WTC11 (cell line): ENCODE measurements at regions not wholly inside any gene's neighbourhood (a gene's known extent, or its start where the extent isn't known, plus 50 kb on each side); places are given as distances from the start of the nearest gene placed in this dataset.

Experiments used
- ATAC-seq: fragments of 200-7000 bp; cut with Tn5 transposase; 2 replicates; pipeline ENCODE4 v1.10.0; 2021; ENCODE audit warnings: mild to moderate bottlenecking, moderate library complexity
- CTCF ChIA-PET: fragments of 300-600 bp; sonication (Branson Sonifier 250); formaldehyde crosslinking; loops from one replicate; lab custom pipeline; 2021; ENCODE audit warnings: antibody characterized with exemption; lab: Charles Lee
- POLR2A ChIA-PET: fragments of 350-600 bp; sonication (Branson Sonifier 250); formaldehyde crosslinking; loops from one replicate; lab custom pipeline; 2021; ENCODE audit warnings: antibody characterized with exemption; lab: Charles Lee
- DNase-seq: peaks from one replicate; pipeline ENCODE4 v3.0.0; 2021; ENCODE audit warnings: low spot score
- H3K27ac Mint-ChIP-seq: 2 replicates; pipeline ENCODE4 v1.8.0; 2021; ENCODE audit warnings: mixed read lengths
- H3K27me3 Mint-ChIP-seq: 2 replicates; pipeline ENCODE4 v1.8.0; 2021; ENCODE audit warnings: low read depth, mild to moderate bottlenecking, moderate library complexity, mixed read lengths
- H3K36me3 Mint-ChIP-seq: 2 replicates; pipeline ENCODE4 v1.8.0; 2021; ENCODE audit warnings: mixed read lengths
- H3K4me1 Mint-ChIP-seq: 2 replicates; pipeline ENCODE4 v1.8.0; 2022; ENCODE audit warnings: mixed read lengths
- H3K4me3 Mint-ChIP-seq: 2 replicates; pipeline ENCODE4 v1.8.0; 2021; ENCODE audit warnings: mild to moderate bottlenecking, moderate library complexity, mixed read lengths
- H3K9me3 Mint-ChIP-seq: 2 replicates; pipeline ENCODE4 v1.8.0; 2021; ENCODE audit warnings: mixed read lengths
- ATF1 ChIP-seq: sonication (generic); formaldehyde crosslinking; IDR thresholded peaks from 2 replicates; pipeline ENCODE4 v1.8.1; 2023; ENCODE audit warnings: mild to moderate bottlenecking, moderate library complexity, missing genetic modification reagents
- GTF2I ChIP-seq: fragments of 250-450 bp; sonication (Bioruptor Pico); conservative IDR thresholded peaks from 2 replicates; pipeline ENCODE4 v1.4.0; 2021; ENCODE audit warnings: mild to moderate bottlenecking
- IRF2 ChIP-seq: sonication (generic); formaldehyde crosslinking; IDR thresholded peaks from 2 replicates; pipeline ENCODE4 v1.8.0; 2022; ENCODE audit warnings: low read depth, missing genetic modification reagents, borderline replicate concordance
- KAT7 ChIP-seq: sonication (generic); formaldehyde crosslinking; IDR thresholded peaks from 2 replicates; pipeline ENCODE4 v1.8.1; 2023; ENCODE audit warnings: missing genetic modification reagents, mild to moderate bottlenecking, borderline replicate concordance
- MYBL2 ChIP-seq: sonication (generic); formaldehyde crosslinking; IDR thresholded peaks from 2 replicates; pipeline ENCODE4 v1.8.1; 2023; ENCODE audit warnings: mild to moderate bottlenecking, moderate library complexity, missing genetic modification reagents
- SMAD4 ChIP-seq: sonication (generic); formaldehyde crosslinking; IDR thresholded peaks from 2 replicates; pipeline ENCODE4 v1.8.0; 2022; ENCODE audit warnings: mild to moderate bottlenecking, missing genetic modification reagents
- TCF7 ChIP-seq: sonication (generic); formaldehyde crosslinking; IDR thresholded peaks from 2 replicates; pipeline ENCODE4 v1.8.0; 2022; ENCODE audit warnings: mild to moderate bottlenecking, low read depth, missing genetic modification reagents, moderate library complexity
- TEAD4 ChIP-seq: sonication (generic); formaldehyde crosslinking; IDR thresholded peaks from 2 replicates; pipeline ENCODE4 v1.8.0; 2022; ENCODE audit warnings: mild to moderate bottlenecking, missing genetic modification reagents
- TP53 ChIP-seq: sonication (generic); formaldehyde crosslinking; IDR thresholded peaks from 2 replicates; pipeline ENCODE4 v1.8.1; 2023; ENCODE audit warnings: mild to moderate bottlenecking, missing genetic modification reagents
- ZNF138 ChIP-seq: sonication (generic); formaldehyde crosslinking; conservative IDR thresholded peaks from 2 replicates; pipeline ENCODE4 v1.8.1; 2022; ENCODE audit warnings: mild to moderate bottlenecking, moderate library complexity, missing genetic modification reagents
- ZNF671 ChIP-seq: fragments of 250-450 bp; sonication (Bioruptor Pico); IDR thresholded peaks from 2 replicates; pipeline ENCODE4 v1.8.0; 2021; ENCODE audit warnings: mild to moderate bottlenecking
- TF ChIP-seq, protein P1 (sequence below): sonication (generic); formaldehyde crosslinking; IDR thresholded peaks from 2 replicates; pipeline ENCODE4 v1.8.1; 2023; ENCODE audit warnings: mild to moderate bottlenecking, missing genetic modification reagents
- TF ChIP-seq, protein P2 (sequence below): fragments of 250-450 bp; sonication (Bioruptor Pico); IDR thresholded peaks from 2 replicates; pipeline ENCODE4 v1.8.0; 2021; ENCODE audit warnings: mild to moderate bottlenecking
- TF ChIP-seq, protein P3 (sequence below): fragments of 250-450 bp; sonication (Bioruptor Pico); IDR thresholded peaks from 2 replicates; pipeline ENCODE4 v1.9.0; 2021; ENCODE audit warnings: moderate library complexity, mild to moderate bottlenecking, inconsistent platforms, borderline replicate concordance
- TF ChIP-seq, protein P4 (sequence below): sonication (generic); formaldehyde crosslinking; IDR thresholded peaks from 2 replicates; pipeline ENCODE4 v1.8.1; 2023; ENCODE audit warnings: mild to moderate bottlenecking, missing genetic modification reagents, moderate library complexity
- TF ChIP-seq, protein P5 (sequence below): fragments of 200-600 bp; IDR thresholded peaks from 2 replicates; pipeline ENCODE4 v1.8.0; 2022; ENCODE audit warnings: antibody characterized with exemption
- TF ChIP-seq, protein P6 (sequence below): sonication (generic); formaldehyde crosslinking; IDR thresholded peaks from 2 replicates; pipeline ENCODE4 v1.8.1; 2023; ENCODE audit warnings: mild to moderate bottlenecking, moderate library complexity, missing genetic modification reagents
- TF ChIP-seq, protein P7 (sequence below): sonication (generic); formaldehyde crosslinking; IDR thresholded peaks from 2 replicates; pipeline ENCODE4 v1.8.1; 2023; ENCODE audit warnings: mild to moderate bottlenecking, missing genetic modification reagents, borderline replicate concordance

DNA sequence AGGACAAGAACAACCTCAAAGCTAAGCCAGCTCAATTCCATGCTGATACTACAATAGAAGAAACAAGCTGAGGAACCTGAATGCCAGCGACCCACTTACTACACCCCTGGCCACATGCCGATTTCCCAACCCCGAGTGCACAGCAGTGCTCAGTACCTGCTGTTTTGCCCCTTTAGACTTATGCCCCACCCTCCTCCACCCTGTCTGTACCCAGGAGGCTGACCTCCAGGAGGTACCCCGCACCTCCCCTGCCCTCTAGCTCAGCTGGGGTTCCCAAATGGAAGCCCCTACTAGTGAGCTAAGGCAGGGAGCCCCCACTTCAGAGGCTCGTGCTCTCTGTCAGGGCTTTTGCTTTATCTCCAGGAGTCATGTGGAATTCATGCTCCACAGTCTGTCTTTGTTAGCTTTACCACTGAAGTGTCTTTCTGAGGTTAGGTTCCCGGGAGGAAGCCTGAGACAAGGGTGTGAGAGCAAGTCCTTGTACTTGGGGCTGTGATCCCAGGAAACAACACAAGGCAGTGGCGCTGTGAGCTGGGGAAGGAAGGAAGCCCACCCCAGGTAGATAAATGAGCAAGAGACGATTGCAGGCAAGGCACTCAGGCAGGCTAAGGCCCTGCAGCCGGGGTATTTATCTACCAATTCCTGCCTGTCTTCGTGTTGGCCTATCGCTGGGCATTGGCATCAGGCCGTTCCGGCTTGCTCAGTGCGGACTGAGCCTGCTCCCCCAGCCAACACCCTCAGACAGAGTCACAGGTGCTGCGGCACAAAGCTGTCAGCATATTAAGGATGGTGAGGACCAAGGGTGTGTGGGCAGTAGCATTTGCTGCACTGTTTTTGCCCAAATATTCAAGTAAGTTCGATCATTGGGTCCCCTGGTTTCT is 220.5 kb downstream of the CYP26B1 start (continued):
- TF ChIP-seq, protein P1, sequence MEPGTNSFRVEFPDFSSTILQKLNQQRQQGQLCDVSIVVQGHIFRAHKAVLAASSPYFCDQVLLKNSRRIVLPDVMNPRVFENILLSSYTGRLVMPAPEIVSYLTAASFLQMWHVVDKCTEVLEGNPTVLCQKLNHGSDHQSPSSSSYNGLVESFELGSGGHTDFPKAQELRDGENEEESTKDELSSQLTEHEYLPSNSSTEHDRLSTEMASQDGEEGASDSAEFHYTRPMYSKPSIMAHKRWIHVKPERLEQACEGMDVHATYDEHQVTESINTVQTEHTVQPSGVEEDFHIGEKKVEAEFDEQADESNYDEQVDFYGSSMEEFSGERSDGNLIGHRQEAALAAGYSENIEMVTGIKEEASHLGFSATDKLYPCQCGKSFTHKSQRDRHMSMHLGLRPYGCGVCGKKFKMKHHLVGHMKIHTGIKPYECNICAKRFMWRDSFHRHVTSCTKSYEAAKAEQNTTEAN (CRISPR knock-in tag), result no peak
- TF ChIP-seq, protein P2, sequence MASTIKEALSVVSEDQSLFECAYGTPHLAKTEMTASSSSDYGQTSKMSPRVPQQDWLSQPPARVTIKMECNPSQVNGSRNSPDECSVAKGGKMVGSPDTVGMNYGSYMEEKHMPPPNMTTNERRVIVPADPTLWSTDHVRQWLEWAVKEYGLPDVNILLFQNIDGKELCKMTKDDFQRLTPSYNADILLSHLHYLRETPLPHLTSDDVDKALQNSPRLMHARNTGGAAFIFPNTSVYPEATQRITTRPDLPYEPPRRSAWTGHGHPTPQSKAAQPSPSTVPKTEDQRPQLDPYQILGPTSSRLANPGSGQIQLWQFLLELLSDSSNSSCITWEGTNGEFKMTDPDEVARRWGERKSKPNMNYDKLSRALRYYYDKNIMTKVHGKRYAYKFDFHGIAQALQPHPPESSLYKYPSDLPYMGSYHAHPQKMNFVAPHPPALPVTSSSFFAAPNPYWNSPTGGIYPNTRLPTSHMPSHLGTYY (CRISPR knock-in tag), result no peak
- TF ChIP-seq, protein P3, sequence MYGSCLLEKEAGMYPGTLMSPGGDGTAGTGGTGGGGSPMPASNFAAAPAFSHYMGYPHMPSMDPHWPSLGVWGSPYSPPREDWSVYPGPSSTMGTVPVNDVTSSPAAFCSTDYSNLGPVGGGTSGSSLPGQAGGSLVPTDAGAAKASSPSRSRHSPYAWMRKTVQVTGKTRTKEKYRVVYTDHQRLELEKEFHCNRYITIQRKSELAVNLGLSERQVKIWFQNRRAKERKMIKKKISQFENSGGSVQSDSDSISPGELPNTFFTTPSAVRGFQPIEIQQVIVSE, result no peak
- TF ChIP-seq, protein P4, sequence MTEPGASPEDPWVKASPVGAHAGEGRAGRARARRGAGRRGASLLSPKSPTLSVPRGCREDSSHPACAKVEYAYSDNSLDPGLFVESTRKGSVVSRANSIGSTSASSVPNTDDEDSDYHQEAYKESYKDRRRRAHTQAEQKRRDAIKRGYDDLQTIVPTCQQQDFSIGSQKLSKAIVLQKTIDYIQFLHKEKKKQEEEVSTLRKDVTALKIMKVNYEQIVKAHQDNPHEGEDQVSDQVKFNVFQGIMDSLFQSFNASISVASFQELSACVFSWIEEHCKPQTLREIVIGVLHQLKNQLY (CRISPR knock-in tag), result no peak
- TF ChIP-seq ZNF671 (CRISPR knock-in tag) (no peak), ATF1 (CRISPR knock-in tag) (no peak)
- TF ChIP-seq, protein P5, sequence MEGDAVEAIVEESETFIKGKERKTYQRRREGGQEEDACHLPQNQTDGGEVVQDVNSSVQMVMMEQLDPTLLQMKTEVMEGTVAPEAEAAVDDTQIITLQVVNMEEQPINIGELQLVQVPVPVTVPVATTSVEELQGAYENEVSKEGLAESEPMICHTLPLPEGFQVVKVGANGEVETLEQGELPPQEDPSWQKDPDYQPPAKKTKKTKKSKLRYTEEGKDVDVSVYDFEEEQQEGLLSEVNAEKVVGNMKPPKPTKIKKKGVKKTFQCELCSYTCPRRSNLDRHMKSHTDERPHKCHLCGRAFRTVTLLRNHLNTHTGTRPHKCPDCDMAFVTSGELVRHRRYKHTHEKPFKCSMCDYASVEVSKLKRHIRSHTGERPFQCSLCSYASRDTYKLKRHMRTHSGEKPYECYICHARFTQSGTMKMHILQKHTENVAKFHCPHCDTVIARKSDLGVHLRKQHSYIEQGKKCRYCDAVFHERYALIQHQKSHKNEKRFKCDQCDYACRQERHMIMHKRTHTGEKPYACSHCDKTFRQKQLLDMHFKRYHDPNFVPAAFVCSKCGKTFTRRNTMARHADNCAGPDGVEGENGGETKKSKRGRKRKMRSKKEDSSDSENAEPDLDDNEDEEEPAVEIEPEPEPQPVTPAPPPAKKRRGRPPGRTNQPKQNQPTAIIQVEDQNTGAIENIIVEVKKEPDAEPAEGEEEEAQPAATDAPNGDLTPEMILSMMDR, result no peak

DNA sequence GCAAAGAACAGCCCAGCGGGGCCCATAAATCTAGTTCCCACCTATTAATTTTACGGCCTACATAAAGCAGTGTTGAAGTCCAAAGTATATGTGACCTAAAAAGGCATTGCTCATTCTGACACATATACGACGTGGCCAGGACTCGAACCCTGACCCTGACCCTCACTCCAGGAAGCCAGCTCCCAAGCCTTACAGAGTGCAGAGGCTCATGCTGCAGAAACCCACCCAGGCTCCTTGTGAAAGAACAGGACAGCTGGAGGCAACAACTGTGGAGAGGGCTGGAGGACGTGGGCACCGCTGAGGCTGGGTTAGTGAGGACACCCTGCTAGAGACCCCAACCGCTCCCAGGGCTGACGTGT is 221.6 kb downstream of the CYP26B1 start:
- DNase-seq (no peak), ATAC-seq (no peak)
- H3K36me3 Mint-ChIP-seq, result no peaks in the 10 kb centered on the region
- no peak overlapping the region for H3K27ac Mint-ChIP-seq
- no peaks in the 10 kb centered on the region for H3K27me3 Mint-ChIP-seq
- ChIA-PET CTCF (interaction anchor here (1.2 to 3.4 kb wide), 5 partner anchors 8 to 224 kb away, joined by 3 to 68 read pairs (median 16); partner anchors contain the start of gene CYP26B1), POLR2A (no interaction called here)
- TF ChIP-seq KAT7 (CRISPR knock-in tag) (no peak), IRF2 (CRISPR knock-in tag) (no peak), TCF7 (no peak), GTF2I (CRISPR knock-in tag) (no peak)
- no peaks in the 10 kb centered on the region for H3K4me1 Mint-ChIP-seq
- H3K4me3 Mint-ChIP-seq, result no peak overlapping the region
- H3K9me3 Mint-ChIP-seq, result no peaks in the 10 kb centered on the region

DNA sequence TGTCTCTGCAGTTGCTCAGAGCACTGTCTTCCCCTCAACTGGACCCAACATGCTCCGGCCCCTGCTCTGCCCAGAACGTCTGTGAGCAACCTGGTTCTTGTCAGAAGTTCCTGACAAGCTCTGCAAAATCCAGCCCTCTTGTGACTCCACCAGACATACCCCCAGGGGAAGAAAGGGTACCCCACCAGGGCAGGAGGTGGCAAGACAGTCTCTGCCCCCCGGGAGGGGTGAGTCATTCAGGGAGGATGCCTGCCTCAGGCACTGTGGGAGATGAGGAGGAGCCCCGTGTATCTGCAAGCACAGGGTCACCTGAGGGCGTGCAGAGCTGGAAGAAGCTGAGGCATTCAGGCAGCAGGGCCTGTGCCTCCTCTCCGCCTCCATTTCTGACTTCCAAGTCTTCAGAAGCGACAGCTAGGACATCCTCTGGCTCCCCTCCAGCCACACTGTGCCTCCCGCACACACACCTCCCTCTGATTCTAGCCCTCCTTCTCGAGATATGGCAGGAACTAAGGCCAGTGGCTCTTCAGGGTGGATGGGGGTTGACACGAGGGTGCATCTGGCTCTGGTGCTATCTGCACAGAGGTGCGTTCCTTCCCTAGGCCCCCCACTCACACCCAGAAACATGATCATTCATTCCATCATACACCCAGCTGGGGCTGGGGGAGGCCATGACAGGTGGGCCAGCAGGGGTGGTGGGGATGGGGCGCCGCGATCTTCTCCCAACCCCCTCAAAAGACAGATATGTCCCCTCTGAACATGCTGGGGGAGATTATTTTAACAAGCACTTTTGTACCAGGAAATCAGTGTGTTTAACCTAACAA is 222.2 kb downstream of the CYP26B1 start:
- H3K27me3 Mint-ChIP-seq, result no peaks in the 10 kb centered on the region
- no peak overlapping the region for H3K27ac Mint-ChIP-seq
- H3K4me3 Mint-ChIP-seq, result no peak overlapping the region
- TF ChIP-seq, protein P6, sequence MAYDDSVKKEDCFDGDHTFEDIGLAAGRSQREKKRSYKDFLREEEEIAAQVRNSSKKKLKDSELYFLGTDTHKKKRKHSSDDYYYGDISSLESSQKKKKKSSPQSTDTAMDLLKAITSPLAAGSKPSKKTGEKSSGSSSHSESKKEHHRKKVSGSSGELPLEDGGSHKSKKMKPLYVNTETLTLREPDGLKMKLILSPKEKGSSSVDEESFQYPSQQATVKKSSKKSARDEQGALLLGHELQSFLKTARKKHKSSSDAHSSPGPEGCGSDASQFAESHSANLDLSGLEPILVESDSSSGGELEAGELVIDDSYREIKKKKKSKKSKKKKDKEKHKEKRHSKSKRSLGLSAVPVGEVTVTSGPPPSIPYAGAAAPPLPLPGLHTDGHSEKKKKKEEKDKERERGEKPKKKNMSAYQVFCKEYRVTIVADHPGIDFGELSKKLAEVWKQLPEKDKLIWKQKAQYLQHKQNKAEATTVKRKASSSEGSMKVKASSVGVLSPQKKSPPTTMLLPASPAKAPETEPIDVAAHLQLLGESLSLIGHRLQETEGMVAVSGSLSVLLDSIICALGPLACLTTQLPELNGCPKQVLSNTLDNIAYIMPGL (CRISPR knock-in tag), result no peak
- no peak for TF ChIP-seq SMAD4 (CRISPR knock-in tag)
- TF ChIP-seq TEAD4 (CRISPR knock-in tag), result no peak
- TF ChIP-seq, protein P7, sequence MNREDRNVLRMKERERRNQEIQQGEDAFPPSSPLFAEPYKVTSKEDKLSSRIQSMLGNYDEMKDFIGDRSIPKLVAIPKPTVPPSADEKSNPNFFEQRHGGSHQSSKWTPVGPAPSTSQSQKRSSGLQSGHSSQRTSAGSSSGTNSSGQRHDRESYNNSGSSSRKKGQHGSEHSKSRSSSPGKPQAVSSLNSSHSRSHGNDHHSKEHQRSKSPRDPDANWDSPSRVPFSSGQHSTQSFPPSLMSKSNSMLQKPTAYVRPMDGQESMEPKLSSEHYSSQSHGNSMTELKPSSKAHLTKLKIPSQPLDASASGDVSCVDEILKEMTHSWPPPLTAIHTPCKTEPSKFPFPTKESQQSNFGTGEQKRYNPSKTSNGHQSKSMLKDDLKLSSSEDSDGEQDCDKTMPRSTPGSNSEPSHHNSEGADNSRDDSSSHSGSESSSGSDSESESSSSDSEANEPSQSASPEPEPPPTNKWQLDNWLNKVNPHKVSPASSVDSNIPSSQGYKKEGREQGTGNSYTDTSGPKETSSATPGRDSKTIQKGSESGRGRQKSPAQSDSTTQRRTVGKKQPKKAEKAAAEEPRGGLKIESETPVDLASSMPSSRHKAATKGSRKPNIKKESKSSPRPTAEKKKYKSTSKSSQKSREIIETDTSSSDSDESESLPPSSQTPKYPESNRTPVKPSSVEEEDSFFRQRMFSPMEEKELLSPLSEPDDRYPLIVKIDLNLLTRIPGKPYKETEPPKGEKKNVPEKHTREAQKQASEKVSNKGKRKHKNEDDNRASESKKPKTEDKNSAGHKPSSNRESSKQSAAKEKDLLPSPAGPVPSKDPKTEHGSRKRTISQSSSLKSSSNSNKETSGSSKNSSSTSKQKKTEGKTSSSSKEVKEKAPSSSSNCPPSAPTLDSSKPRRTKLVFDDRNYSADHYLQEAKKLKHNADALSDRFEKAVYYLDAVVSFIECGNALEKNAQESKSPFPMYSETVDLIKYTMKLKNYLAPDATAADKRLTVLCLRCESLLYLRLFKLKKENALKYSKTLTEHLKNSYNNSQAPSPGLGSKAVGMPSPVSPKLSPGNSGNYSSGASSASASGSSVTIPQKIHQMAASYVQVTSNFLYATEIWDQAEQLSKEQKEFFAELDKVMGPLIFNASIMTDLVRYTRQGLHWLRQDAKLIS, result no peak
- TF ChIP-seq TP53 (CRISPR knock-in tag), result no peak
- no peak for TF ChIP-seq MYBL2
- TF ChIP-seq ZNF138 (CRISPR knock-in tag), result no peak
- POLR2A ChIA-PET, result no interaction called here
- peaks cover 1% of the 10 kb centered on the region; the same call in 1 of the 2 replicates for H3K9me3 Mint-ChIP-seq
- DNase-seq (no peak), ATAC-seq (no peak)
- no peaks in the 10 kb centered on the region for H3K36me3 Mint-ChIP-seq
- CTCF ChIA-PET, result interaction anchor here (1.4 to 3.4 kb wide), 5 partner anchors 8 to 223 kb away, joined by 3 to 68 read pairs (median 16); partner anchors contain the start of gene CYP26B1
- H3K4me1 Mint-ChIP-seq, result no peaks in the 10 kb centered on the region
